Cardiac muscle cell (in vitro differentiated cells and primary cell): ENCODE measurements at regions not wholly inside any gene's neighbourhood (a gene's known extent, or its start where the extent isn't known, plus 50 kb on each side); places are given as distances from the start of the nearest gene placed in this dataset.
A peak's percentile ranks its signal among the peaks of the same experiment; 100 is the strongest.

Experiments
- DNase-seq, 2 donors: peaks; one replicate each; pipeline versions ENCODE4 v3.0.0 to v3.0.0-alpha.2; 2010 to 2017; ENCODE audit warnings: low read depth in 1 of 2, low spot score in 1 of 2
- H3K27ac ChIP-seq: fragments of 200-600 bp; sonication (generic); 2 replicates; pipeline ENCODE4 v1.5.1; 2016
- H3K27me3 ChIP-seq: fragments of 200-600 bp; sonication (generic); 2 replicates; pipeline ENCODE4 v1.6.0; 2016; ENCODE audit warnings: control low read depth
- H3K36me3 ChIP-seq: fragments of 200-600 bp; sonication (generic); 2 replicates; pipeline ENCODE4 v1.5.1; 2016; ENCODE audit warnings: control low read depth
- H3K4me1 ChIP-seq: fragments of 200-600 bp; sonication (generic); 2 replicates; pipeline ENCODE4 v1.8.1; 2017; ENCODE audit warnings: low read depth, mild to moderate bottlenecking, mixed run types
- H3K4me3 ChIP-seq: fragments of 200-600 bp; sonication (generic); 2 replicates; pipeline ENCODE4 v1.5.1; 2016; ENCODE audit warnings: mild to moderate bottlenecking
- H3K9me3 ChIP-seq: fragments of 200-600 bp; sonication (generic); 2 replicates; pipeline ENCODE4 v1.5.1; 2017; ENCODE audit warnings: low read depth, mild to moderate bottlenecking, control low read depth
- CTCF ChIP-seq: IDR thresholded peaks from 2 replicates; pipeline ENCODE4 v1.5.1; 2012; ENCODE audit warnings: low read depth, mild to moderate bottlenecking, low read length

GRCh38 chr3:168752339-168752738, 656.6 kb upstream of the GOLIM4 start:
- Histone ChIP-seq H3K4me3 (no peak overlapping the region), H3K36me3 (no peaks in the 10 kb centered on the region), H3K27ac (peak overlapping the region; percentile 11), H3K27me3 (no peaks in the 10 kb centered on the region), H3K4me1 (no peaks in the 10 kb centered on the region), H3K9me3 (no peaks in the 10 kb centered on the region)
- TF ChIP-seq CTCF, result no peak
- peak in 1 of 2 donors; percentile 58 for DNase-seq

DNA sequence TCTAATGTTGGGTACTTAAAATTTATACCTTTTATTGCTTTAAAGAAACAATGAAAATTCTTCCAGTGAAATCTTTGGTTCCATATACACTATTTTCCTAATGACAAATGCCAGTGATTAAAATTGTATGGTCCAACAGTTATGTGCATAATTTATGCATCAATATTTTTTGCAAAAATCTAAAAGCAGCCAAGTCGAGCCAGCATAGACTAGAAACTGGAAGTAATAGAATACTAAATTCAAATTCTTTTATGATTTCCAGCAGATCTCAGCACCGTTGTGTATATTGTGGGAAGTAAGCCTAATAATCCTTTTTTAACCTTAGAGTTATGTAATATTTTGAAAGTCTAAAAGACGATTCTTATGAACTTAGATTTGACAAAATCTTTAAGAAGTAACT, 652.0 kb upstream of the GOLIM4 start:
- no peak for TF ChIP-seq CTCF
- H3K4me3 ChIP-seq, result no peak overlapping the region
- H3K36me3 ChIP-seq, result no peaks in the 10 kb centered on the region
- H3K27me3 ChIP-seq, result no peaks in the 10 kb centered on the region
- H3K9me3 ChIP-seq, result no peaks in the 10 kb centered on the region
- H3K27ac ChIP-seq, result no peak overlapping the region
- no peaks in the 10 kb centered on the region for H3K4me1 ChIP-seq
- no peak for DNase-seq

DNA sequence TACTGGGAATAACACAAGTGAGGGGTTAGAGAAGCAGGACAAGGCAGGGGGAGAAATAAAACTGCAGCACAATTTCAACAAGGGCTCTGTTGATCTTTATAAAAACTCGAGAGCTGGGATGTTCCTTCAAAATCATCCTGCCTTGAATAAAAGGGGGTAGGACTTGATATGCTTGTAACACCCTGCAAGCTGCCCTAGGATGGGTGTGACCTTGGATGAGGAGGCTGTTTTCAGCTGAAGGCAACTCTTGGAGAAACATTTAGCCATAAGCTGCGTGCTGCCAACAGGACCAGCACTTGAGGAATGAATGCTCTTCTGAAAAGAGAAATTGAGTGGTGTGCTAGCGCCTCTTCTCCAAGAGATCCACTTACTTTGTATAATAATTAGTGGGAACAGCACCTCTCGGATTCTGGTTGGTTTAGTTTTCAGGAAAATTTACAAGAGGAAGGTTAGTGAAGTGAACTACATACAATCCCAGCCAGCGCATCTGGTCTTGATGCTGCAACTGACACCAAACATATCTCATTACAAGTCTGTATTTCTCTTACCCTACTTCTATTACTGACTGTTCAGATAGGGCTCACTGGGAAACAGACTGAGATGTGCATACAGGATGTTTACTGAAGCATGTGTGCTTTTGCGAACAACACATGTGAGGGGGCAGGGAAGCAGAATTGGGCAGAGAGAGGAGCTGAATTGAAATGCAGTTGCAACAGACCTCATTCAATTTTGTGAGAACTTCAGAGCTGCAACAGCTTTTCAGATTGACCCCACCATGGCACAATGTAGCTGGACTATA, 643.0 kb upstream of the GOLIM4 start:
- Histone ChIP-seq H3K9me3 (no peaks in the 10 kb centered on the region), H3K27me3 (no peaks in the 10 kb centered on the region)
- no peak for DNase-seq

GRCh38 chr3:168736202-168736601, 640.5 kb upstream of the GOLIM4 start:
- no peak for DNase-seq
- Histone ChIP-seq H3K36me3 (no peaks in the 10 kb centered on the region), H3K9me3 (no peaks in the 10 kb centered on the region), H3K4me1 (no peaks in the 10 kb centered on the region), H3K27ac (no peak overlapping the region), H3K4me3 (no peak overlapping the region), H3K27me3 (no peaks in the 10 kb centered on the region)
- TF ChIP-seq CTCF, result no peak

More for the DNA sequence above, 643.0 kb upstream of the GOLIM4 start:
- Histone ChIP-seq H3K27ac (peak overlapping the region; percentile 36), H3K36me3 (no peaks in the 10 kb centered on the region), H3K4me1 (no peaks in the 10 kb centered on the region), H3K4me3 (no peak overlapping the region)
- TF ChIP-seq CTCF, result no peak

- H3K27me3 ChIP-seq, result no peaks in the 10 kb centered on the region
- no peak for DNase-seq
- H3K36me3 ChIP-seq, result no peaks in the 10 kb centered on the region
- TF ChIP-seq CTCF, result no peak
- H3K4me3 ChIP-seq, result no peak overlapping the region
- H3K4me1 ChIP-seq, result no peaks in the 10 kb centered on the region
- H3K27ac ChIP-seq, result no peak overlapping the region
- H3K9me3 ChIP-seq, result no peaks in the 10 kb centered on the region
Observed at GRCh38 chr3:168730073-168730472, 634.3 kb upstream of the GOLIM4 start.
